GM13976 (cell line): ENCODE measurements at regions not wholly inside any gene's neighbourhood (a gene's known extent, or its start where the extent isn't known, plus 50 kb on each side); places are given as distances from the start of the nearest gene placed in this dataset.

Experiments
- DNase-seq: peaks from one replicate; pipeline ENCODE4 v3.0.0; 2012; ENCODE audit warnings: low spot score
- in situ Hi-C: fragments of 300-500 bp; cut with MboI; formaldehyde crosslinking; loops from one replicate; pipeline ENCODE4 v1.12.0; 2022; ENCODE audit warnings: low sequenced_read_pairs, mixed read lengths, inconsistent platforms; ENCODE audit not compliant: unreplicated experiment
- TF ChIP-seq, protein P1 (sequence below): IDR thresholded peaks from 2 replicates; pipeline ENCODE4 v1.5.1; 2012; ENCODE audit warnings: borderline replicate concordance, mild to moderate bottlenecking; ENCODE audit not compliant: insufficient read depth; ENCODE audit errors: extremely low read depth, missing control alignments, control extremely low read depth

DNA sequence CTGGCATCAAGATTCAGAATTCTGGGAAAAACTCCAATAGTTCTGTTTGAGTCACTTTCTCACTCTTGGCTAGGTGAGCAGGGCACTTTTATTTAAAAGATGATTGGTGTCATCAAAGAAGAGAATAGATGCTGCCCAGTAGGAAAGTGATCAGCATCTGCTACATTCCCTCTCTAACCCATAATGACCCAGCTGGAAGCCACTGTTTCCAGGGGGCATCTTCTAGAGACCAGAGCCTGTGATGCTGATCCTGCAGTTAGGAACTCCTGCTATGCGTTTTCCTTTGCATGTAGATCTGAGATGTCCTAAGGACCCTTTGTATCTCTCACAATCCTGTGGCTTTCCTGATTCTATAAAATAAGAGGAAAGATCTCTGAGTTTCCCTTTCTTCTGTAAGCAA is 79.9 kb upstream of the TMTC1 start:
- no peak for DNase-seq
- TF ChIP-seq, protein P1, sequence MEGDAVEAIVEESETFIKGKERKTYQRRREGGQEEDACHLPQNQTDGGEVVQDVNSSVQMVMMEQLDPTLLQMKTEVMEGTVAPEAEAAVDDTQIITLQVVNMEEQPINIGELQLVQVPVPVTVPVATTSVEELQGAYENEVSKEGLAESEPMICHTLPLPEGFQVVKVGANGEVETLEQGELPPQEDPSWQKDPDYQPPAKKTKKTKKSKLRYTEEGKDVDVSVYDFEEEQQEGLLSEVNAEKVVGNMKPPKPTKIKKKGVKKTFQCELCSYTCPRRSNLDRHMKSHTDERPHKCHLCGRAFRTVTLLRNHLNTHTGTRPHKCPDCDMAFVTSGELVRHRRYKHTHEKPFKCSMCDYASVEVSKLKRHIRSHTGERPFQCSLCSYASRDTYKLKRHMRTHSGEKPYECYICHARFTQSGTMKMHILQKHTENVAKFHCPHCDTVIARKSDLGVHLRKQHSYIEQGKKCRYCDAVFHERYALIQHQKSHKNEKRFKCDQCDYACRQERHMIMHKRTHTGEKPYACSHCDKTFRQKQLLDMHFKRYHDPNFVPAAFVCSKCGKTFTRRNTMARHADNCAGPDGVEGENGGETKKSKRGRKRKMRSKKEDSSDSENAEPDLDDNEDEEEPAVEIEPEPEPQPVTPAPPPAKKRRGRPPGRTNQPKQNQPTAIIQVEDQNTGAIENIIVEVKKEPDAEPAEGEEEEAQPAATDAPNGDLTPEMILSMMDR = no peak
- in situ Hi-C loops = no loop called here

DNA sequence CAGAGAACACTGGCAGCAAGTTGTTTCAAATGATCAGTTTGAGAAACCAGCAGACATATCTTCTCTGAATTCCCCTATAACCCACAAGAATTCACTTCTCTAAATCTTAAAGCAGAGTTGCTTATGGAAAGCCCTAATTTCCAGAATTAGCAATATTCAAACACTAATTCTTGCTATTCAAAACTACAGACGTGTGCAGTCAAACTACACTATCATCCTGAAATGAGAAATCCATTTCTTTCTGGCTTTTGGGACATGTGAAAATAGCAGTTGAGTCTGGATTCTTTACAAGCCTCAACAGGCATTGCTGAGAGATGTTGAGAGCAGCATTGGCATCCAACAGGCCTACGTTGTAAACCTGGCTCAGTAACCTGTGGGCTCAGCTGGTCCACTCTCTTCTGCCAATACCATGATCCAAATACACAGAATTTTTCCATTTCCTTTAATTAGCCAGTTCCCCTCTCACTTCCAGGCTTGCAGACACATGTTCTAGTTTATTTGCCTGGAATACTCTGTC is 74.6 kb upstream of the TMTC1 start:
- TF ChIP-seq, protein P1 = no peak
- in situ Hi-C loops = no loop called here
- no peak for DNase-seq

DNA sequence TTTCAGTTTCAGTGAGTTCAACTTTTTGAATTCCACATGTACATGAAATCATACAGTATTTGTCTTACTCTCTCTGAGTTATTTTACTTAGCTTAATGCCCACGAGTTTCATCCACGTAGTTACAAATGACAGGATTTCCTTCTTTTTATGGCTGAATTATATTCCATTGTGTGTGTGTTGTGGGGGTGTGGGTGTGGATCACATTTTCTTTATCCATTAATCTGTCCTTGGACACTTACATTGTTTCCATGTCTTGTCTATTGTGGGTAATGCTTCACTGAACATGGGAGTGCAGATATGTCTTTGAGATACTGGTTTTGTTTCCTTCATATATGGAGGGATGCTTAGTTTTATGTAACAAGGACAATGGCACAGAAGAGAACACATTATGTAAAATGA is 63.5 kb upstream of the TMTC1 start:
- DNase-seq = no peak
- in situ Hi-C loops = no loop called here
- TF ChIP-seq, protein P1 = no peak

DNA sequence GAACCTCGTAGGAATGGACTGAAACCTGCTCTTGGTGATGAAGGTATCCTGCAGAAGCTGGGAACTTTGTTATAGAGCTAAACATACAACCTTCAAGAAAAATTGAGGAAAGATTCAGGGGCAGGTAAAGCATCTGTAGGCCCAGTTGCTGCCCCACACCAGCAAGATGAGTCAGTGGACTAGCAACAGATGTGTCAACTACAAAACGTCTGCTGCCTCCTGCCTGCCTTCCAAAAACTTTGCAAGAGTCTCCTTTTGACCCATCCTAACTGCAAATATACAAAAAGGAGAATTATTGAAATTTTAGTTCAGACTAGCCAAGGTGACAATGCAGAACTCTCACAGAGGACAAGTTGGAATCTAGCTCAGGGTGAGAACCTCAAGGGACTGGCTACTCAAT is 60.9 kb upstream of the TMTC1 start:
- in situ Hi-C loops = no loop called here
- no peak for DNase-seq
- TF ChIP-seq, protein P1 = no peak

DNA sequence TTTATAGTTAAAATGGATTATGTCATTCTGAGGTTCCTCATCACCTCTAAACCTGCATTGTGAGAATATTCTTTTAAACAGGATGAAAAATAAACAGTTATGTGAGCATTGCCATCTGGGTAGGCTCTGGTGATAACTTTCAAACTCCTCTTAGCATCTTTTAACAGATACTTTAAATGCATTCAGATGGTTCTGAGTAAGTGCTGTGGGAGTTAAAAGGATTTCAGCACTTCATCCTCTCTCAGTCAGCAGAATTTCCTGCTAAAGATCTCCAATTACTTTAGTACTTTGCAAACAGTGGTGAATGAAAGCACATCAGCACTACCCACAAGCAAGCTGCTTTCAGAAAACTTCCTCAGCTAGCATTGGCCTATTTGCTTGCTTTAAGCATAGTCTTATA is 59.3 kb upstream of the TMTC1 start:
- in situ Hi-C loops = no loop called here
- DNase-seq = no peak
- TF ChIP-seq, protein P1 = no peak

DNA sequence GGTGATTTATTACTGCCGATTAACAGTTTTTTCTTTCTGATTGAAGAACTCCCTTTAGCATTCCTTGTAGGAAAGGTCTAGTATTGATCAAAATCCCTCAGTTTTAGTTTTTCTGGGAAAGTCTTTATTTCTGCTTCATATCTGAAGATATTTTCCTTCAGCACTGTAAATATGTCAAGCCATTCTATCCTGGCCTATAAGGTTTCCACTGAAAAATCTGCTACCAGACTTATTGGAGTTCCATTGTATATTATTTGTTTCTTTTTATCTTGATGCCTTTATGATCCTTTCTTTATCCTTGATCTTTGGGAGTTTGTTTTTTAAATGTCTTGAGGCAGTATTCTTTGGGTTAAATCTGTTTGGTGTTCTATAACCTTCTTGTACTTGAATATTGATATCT is 55.0 kb upstream of the TMTC1 start:
- in situ Hi-C loops = no loop called here
- TF ChIP-seq, protein P1 = no peak

More for the DNA sequence above, 55.0 kb upstream of the TMTC1 start:
- no peak for DNase-seq
